ENCODE measurements at regions not wholly inside any gene's neighbourhood (a gene's known extent, or its start where the extent isn't known, plus 50 kb on each side); places are given as distances from the start of the nearest gene placed in this dataset.

GRCh38 chr20:22862671-22863230 is 172.4 kb upstream of the SSTR4 start:
- TF ChIP-seq SUZ12 (IDR thresholded peaks at IDR 0.05; ENCODE audit: unreplicated experiment) (no peak), POU2F2 (IDR thresholded peaks at IDR 0.05; ENCODE audit: borderline replicate concordance, low read depth, low read length) (no peak), GABPA (IDR thresholded peaks at IDR 0.05; ENCODE audit: low read depth) (no peak), HDAC6 (IDR thresholded peaks at IDR 0.05; ENCODE audit: unreplicated experiment) (no peak), KDM1A (IDR thresholded peaks at IDR 0.05; ENCODE audit: borderline replicate concordance) (no peak), POLR2AphosphoS5 (IDR thresholded peaks at IDR 0.05; ENCODE audit: low read length) (no peak), CBX3 (IDR thresholded peaks at IDR 0.05; ENCODE audit: borderline replicate concordance, low read depth) (no peak), CTCF (IDR thresholded peaks at IDR 0.05 in 2 of 3, conservative IDR thresholded peaks at IDR 0.05 in 1 of 3; ENCODE audit: control insufficient read depth in 2 of 3, extremely low read depth in 1 of 3, insufficient read depth in 1 of 3, low read depth in 3 of 3, low read length in 3 of 3) (no peak), POLR2AphosphoS2 (IDR thresholded peaks at IDR 0.05; ENCODE audit: low read depth, low read length) (no peak), POLR2A (IDR thresholded peaks at IDR 0.05; ENCODE audit: low read depth, low read length) (no peak), RELA (IDR thresholded peaks at IDR 0.05; ENCODE audit: borderline replicate concordance, partially characterized antibody) (no peak)

Measured in GM12878 (cell line).